Ammon's horn (tissue), 1 donor: ENCODE measurements at regions not wholly inside any gene's neighbourhood (a gene's known extent, or its start where the extent isn't known, plus 50 kb on each side); places are given as distances from the start of the nearest gene placed in this dataset.
A peak's percentile ranks its signal among the peaks of the same experiment; 100 is the strongest.
"Not testable (repeated sequence)": the region's sequence is repeated elsewhere in the genome, so short reads cannot be mapped to it uniquely, and the experiment has no call there.

Experiments used
- DNase-seq: peaks from one replicate; pipeline ENCODE4 v3.0.0-alpha.2; 2016; ENCODE audit warnings: low spot score

DNA sequence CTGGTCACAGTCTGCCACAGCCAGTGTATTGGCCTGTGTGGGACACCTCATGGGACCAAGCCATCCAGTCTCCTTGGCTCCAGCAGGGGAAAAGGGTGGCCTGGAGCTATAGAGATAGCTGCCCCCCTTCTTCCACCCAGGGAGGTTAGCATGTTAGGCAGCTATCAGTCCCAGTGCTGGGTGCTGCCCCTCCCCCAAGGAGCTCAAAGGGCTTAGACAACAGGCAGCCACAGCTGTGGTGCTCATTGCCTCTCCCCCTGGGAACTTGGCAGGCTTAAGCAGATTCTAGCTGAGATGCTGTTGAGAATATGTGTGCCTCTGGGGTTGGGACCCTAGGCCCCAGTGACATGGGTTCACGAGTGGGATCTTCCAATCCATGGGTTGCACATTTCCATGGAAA, 226.0 kb upstream of the PTGER4 start:
- DNase-seq, result no peak

DNA sequence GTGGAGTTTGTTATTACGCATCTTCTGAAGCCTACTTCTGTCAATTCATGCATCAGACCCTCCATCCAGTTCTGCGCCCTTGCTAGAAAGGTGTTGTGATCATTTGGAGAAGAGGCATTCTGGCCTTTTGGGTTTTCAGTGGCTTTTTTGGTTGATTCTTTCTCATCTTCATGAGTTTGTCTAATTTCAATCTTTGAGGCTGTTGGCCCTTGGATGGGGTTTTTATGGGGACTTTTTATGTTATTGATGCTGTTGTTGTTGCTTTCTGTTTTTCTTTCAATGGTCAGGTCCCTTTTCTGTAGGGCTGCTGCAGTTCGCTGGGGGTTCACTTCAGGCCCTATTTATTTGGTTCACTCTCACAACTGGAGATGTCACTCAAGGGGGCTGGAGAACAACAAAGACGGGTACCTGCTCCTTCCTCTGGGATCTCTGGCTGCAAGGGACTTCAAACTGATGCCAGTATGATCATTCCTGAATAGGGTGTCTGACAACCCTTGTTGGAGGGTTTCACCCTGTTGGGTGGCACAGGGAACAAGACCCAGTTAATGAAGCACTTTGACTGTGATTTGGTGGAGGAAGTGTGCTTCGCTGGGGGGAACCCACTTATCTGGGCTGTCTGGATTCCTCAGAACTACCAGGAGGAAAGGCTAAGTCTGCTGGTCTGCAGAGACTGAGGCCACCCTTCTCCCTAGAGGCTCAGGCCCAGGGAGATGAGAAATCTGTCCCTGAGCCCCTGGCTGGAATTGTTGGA, 226.7 kb upstream of the PTGER4 start:
- no peak for DNase-seq

DNA sequence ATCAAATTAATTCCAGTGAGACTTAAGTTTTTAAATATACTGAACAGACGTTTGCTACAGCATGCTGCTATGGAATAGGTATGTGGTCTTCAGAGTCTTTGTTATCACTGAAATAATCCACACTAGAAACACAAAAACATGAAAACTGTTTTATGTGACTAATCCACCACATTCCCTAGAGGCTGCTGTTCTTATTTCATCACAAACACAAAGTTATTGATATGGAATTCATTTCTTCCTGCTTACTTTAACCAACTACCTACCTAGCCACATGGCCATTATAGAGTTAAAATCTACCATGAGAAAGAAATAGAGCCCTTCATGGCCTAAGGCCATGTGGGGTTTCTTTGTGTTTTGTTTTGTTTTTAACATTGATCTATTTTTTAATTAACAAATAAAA, 232.3 kb upstream of the PTGER4 start:
- DNase-seq, result no peak

DNA sequence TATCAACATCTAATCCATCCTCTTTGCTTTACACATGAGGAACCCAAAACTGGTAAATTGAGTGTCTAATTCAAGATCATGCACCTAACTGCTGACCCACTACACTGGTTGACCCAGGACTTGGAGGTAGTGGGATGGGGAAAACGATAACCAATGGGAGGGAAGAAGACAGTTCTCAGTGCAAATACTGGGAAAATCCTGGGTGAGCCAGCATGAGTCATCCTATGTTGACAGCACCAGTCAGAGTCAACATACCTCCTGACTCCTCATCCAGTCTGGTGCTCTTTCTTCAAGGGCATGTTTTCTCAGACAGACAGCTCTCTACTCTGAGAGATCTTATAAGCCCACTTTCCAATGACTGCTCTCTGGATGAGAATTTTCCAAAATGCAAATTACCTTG, 232.8 kb upstream of the PTGER4 start:
- no peak for DNase-seq

DNA sequence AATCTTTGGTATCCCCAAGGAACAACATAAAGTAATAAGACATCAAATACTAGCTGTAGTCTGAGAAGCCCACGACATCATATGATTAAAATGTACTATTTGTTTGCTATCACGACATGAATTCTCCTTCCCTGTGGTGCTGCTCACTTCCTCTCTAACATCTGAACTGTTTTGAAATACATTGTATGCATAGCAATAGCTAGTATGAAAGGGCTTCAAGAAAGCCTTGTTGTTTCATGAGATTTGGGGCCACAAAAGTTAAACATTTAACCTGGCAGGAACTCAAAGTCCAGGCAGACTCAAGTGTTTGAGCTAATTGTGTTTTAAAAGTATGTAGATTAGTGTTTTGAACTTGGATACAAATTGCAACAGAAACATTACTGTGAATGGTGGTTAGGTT, 237.4 kb upstream of the PTGER4 start:
- DNase-seq, result no peak

DNA sequence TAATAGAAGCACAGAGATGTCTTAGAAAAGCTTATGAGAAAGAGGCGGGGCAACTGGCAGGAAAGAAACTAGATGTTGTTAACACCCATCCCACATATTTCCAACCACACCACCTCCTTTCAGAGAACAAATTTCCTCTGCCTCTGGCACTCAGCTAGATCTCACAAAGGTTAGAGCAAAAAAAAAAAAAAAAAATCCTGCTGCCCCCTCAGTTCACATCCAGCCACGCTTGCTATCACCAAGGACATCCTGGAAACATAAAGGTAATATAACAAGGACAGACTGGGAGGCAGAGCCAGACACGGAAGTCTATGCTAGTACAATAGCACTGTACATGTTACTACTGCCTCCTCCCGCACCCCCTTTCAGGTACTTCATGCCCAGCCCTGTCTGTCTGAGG, 238.0 kb upstream of the PTGER4 start:
- DNase-seq, result no peak

DNA sequence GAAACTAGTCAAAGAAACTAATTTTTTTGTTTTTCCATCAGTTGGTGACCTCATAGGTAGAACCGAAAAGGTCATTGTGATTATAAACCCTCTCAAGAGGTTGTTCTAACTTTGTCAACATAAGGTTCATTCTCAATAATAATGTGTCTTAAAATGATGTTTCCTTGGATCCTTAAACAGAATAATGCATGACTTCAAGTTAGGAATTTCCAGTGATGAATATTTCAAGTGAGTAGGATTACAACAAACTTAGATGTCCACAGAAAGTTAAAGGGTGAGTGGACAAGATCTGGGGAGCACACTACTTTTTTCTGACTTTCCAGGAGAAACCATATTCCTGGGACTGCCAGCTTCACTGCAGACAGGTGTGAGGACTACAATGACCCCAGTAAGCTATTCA, 239.0 kb upstream of the PTGER4 start:
- no peak for DNase-seq

DNA sequence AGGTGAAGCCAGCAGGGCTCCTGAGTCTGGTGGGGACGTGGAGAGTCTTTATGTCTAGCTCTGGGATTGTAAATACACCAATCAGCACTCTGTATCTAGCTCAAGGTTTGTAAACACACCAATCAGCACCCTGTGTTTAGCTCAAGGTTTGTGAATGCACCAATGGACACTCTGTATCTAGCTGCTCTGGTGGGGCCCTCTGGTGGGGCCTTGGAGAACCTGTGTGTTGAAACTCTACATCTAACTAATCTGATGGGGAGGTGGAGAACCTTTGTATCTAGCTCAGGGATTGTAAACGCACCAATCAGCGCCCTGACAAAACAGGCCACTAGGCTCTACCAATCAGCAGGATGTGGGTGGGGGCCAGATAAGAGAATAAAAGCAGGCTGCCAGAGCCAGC, 240.6 kb upstream of the PTGER4 start:
- not testable (repeated sequence) for DNase-seq

DNA sequence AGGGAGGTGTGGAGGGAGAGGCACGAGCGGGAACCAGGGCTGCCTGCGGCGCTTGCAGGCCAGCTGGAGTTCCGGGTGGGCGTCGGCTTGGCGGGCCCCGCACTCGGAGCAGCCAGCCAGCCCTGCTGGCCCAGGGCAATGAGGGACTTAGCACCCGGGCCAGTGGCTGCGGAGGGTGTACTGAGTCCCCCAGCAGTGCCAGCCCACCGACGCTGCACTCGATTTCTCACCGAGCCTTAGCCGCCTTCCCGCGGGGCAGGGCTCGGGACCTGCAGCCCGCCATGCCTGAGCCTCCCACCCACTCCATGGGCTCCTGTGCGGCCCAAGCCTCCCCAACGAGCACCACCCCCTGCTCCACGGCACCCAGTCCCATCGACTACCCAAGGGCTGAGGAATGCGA, 241.1 kb upstream of the PTGER4 start:
- not testable (repeated sequence) for DNase-seq

DNA sequence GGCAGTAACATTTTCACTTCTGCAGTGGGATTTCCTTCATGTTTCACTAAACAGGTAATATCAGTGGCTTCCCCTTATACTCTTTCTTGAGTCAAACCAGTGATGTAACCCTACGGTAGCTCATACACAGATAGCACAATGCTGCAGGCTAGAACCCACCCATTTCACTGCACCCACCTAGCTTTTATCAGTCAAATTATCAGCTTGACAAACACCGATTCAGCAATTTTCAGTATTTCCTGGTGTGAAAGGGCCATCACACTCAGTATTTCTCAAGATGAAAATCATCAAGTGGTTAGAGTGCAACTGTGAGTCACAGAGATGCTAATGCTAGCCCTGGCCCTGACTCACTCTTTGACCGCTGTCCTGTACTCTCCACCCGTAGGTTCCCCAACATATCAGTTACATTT, 242.3 kb upstream of the PTGER4 start:
- no peak for DNase-seq

DNA sequence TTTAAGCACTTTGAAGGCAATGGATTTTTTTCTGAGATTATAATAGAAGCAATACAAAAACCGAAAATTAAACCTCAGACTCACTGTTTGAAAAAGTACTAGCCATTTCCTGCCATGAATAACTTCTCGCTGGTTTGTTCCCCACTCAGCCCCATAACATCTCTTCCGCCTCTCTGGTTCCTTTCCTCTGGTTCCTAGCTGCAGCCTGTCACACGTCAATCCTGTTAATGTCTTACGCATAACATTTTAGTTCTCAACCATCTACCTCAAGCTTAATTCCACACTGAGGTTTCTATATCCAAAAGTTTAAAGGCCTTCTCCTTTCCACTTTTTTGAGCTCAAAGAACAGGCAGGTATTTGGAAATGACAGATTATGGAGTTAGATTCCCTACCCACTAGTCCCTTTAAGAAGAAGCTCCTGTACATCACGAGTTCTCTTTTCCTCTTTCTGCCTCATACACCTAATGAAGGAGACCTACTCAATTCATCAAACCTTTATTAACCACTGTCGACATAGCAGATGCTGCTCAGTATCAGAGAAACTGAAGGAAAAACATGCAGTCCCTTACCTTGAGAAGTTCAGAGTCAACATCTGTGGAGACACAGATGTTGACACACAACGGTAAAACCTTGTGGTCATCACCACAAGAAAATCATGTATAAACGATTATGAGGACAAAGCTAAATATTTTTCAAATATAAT, 243.0 kb upstream of the PTGER4 start:
- peak; percentile 6 for DNase-seq

DNA sequence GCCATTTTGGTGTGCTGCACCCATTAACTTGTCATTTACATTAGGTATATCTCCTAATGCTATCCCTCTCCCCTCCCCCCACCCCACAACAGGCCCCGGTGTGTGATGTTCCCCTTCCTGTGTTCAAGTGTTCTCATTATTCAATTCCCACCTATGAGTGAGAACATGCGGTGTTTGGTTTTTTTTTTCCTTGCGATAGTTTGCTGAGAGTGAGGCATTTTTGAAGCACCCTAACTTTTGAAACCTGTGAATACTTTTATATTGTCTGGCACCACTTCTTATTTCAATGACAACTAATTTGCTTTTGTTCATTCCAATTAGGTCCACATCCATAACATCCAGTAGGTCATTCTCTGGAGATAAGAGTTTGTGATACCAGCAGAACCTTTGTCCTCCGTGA, 244.0 kb upstream of the PTGER4 start:
- DNase-seq, result not testable (repeated sequence)

DNA sequence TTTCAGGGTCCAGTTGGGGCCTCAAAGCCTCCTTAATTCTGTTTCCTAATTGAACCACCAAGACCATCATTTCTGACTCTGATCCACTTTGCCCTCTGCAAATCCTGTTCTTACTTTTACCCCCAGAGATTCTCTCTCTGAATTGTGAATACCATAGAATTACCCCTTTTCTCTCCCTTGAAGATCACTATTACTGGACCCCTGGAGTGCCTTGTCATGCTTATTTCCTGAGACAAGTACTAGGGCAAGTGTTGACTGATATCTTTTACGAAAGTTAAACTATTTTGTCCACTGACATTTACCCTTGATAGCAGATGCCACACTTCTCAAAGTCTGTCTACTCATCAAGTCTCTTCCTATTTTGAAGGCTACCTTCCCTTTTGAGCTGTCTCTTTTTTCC, 246.9 kb upstream of the PTGER4 start:
- no peak for DNase-seq

DNA sequence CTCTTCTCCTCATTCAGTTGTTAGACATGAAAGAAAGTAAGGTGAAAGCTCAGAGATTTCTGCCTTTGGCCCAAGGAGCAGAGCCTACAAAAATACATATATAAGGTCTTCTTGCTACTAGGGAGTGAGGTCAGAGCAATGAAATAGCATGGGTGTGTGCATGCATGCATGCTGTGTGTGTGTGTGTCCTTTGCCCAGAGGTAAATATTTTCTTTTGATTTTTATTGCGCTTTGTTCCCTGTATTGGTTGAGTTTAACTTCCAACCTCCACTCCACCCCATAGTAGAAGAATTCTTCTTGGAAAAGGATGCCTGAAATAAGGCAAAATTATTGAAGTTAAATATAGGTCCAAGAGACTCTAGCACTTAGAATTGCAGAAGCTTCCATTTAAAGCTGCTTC, 248.0 kb upstream of the PTGER4 start:
- DNase-seq, result no peak

DNA sequence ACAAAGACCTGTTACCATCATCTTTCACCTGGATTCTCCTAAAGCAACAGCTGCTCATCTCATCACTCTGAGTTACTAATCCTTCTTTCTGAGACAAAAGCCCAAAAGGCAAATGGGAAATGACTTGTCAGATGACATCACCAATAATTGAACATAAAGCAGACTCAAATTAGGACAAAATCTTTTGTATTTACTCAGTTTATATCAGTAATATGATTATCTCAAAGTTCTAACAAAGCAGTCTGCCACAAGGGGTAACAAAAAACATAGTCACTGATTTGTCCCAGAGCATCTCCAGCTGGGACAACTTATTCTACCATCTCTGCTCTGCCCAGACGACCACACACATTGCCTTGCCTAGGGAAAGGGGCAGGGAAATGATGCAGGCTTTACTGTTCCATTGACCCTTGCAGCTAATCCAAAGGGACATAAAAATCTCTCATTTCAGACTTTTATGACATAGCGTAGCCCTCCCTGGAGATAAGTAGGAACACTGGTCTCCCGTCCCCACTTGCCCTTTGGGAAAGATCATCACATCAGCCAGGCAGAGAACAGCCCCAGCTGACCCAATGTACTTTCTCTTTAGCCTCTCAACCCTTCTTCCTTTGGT, 249.5 kb upstream of the PTGER4 start:
- no peak for DNase-seq

DNA sequence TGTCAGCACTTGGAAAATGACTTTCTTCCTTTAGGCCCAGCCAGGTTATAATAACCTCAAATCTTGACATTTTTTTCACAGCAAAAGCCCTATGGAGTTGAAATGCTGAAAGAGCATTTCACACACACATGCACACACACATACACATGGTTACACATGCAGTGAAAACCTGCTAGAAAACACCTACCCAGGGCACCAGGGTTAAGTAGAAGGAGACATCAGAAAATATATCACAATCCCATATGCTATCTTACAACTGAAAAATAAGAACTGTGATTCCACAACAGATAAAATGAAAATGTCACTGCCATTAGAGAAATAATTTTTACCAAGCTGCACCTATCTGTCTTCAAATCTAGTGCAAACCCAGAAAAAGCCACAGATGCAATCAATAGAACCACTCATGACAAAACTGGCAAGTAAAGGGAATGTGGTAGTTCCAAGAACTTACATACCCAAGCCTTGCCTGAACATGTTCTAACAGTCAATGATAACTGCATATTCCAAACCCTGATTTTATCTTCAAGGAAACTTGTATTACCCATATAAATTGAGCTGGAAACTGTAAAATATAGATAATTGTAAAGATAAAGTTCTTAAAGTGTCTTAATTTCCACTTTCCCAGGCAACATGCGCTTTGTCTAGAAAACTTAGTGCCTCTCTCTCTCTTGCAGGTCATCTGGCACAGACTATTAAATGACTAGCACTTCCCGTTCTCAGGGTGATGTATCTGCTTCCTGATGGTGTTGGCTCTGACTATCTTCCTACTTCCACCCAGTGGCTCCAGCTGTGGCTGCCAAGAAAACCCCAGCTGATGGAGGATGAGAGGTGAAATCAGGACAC, 250.2 kb upstream of the PTGER4 start:
- DNase-seq, result peak; percentile 39

DNA sequence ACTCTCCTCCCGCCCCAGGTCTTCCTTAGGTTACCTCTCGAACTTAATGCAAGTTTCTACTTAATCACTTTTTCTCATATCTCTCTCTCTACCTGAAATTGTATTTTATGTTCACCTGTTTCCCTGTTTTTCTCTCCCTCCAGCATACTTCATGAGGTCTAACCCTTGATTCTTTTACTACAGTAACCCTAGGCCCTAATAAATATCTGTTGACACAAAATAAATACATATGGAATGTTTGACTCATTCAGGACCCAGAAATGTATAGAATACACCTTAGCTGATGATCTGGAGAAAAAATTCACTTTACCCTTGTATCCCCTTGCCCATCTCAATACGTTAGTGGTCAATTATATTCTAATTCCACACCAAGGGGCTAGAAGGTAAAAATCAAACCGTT, 250.9 kb upstream of the PTGER4 start:
- DNase-seq, result no peak

DNA sequence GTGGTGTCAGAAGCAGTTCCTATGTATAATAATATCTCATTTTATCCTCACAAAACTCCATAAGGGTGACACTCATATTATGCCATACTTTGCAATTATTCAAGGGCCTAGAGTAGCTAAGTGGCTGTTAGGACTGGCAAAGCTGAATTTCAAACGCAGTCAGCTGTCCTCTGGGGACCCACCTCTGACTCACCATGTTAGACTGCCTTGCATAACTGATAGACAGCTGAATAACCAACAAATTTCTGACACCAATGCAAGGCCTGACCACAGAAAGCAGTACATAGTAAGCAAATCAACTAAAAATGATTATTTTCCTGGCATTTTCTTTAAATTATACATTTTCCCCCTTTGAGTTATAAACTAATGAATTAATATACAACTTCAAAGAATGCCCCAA, 251.6 kb upstream of the PTGER4 start:
- no peak for DNase-seq

DNA sequence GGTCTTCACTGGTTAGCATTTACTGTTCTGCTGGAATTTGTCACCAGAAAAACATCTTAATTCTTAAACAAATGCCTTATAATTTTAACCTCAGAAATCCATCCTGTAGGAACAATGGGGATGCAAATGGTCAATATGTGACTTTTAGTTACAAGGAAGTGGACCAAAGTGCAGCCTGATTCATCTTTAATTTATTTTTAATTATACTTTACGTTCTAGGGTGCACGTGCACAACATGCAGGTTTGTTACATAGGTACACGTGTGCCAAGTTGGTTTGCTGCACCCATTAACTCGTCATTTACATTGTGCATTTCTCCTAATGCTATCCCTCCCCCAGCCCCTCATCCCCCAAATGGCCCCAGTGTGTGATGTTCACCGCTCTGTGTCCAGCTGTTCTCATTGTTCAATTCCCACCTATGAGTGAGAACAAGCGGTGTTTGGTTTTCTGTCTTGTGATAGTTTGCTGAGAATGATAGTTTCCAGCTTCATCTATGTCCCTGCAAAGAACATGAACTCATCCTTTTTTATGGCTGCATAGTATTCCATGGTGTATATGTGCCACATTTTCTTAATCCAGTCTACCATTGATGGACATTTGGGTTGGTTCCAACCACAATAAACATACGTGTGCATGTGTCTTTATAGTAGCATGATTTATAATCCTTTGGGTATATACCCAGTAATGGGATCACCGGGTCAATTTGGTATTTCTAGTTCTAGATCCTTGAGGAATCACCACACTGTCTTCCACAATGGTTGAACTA, 262.5 kb upstream of the PTGER4 start:
- DNase-seq, result not testable (repeated sequence)

DNA sequence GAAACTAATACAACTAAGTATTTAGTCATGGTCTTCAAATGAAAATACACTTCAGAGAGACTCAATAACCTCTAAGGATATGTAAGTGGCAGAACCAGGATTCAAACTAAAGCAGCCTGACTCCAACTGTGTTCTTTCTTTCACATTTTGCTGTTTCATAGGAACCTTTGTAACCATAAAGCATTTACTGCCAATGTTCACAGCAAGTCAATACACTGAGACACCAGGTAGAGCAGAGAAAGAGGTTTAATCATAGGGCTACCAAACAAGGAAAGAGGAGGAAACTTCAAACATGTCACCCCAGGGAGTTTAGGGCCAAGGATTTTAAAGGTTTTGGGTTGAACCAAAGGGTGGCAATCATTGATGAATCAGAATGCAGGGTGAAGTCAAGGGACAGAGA, 263.1 kb upstream of the PTGER4 start:
- DNase-seq, result no peak

DNA sequence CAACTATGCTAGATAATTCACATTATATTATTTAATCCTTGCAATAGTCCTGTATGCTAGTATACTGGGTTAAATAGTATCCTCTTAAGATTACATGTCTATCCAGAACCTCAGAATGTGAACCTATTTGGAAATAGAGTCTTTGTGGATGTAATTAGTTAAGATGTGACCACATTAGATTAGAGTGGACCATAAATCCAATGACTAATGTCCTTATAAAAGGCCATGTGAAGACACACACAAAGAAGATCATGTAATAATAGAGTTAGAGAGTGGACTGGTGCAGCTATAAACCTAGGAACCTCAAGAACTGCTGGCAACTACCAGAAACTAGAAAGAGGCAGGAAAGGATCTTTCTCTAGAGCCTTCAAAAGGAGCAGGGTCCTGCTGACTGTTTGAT, 263.6 kb upstream of the PTGER4 start:
- no peak for DNase-seq

DNA sequence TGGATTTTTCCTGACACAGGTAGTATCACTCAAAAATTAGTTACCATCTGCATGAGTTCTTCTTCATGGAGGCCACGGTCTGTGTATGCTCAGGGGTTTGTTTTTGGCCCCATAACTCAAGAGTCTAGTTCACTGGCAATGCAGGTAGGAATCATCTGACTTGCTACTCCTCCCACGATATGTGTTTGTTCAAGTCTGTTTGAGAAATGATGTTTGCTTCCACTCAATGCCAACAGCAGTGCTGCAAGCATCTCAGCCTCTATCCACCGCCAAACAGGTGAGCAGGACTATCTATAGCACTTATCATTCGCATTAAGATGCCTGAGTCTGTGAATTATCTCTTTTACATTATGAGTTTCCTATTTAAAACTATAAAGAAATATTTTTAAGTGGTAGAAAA, 264.8 kb upstream of the PTGER4 start:
- DNase-seq, result no peak
